ENCODE measurements at regions not wholly inside any gene's neighbourhood (a gene's known extent, or its start where the extent isn't known, plus 50 kb on each side); places are given as distances from the start of the nearest gene placed in this dataset.

GRCh38 chr5:1641560-1642166 lies 117.9 kb upstream of the LPCAT1 start:
- DNase-seq (ENCODE audit: low spot score), result peak; percentile 90
- peaks cover 12% of the 10 kb centered on the region for H3K27me3 ChIP-seq
- TF ChIP-seq, protein P1, sequence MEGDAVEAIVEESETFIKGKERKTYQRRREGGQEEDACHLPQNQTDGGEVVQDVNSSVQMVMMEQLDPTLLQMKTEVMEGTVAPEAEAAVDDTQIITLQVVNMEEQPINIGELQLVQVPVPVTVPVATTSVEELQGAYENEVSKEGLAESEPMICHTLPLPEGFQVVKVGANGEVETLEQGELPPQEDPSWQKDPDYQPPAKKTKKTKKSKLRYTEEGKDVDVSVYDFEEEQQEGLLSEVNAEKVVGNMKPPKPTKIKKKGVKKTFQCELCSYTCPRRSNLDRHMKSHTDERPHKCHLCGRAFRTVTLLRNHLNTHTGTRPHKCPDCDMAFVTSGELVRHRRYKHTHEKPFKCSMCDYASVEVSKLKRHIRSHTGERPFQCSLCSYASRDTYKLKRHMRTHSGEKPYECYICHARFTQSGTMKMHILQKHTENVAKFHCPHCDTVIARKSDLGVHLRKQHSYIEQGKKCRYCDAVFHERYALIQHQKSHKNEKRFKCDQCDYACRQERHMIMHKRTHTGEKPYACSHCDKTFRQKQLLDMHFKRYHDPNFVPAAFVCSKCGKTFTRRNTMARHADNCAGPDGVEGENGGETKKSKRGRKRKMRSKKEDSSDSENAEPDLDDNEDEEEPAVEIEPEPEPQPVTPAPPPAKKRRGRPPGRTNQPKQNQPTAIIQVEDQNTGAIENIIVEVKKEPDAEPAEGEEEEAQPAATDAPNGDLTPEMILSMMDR (IDR thresholded peaks at IDR 0.05; ENCODE audit: poor library complexity), result peak; percentile 93
- TF ChIP-seq EZH2phosphoT487 (IDR thresholded peaks at IDR 0.05; ENCODE audit: low read depth, severe bottlenecking, unreplicated experiment) (no peak), EZH2 (IDR thresholded peaks at IDR 0.05; ENCODE audit: borderline replicate concordance) (no peak)
- H3K79me2 ChIP-seq, result no peaks in the 10 kb centered on the region
- H3K4me3 ChIP-seq, result no peak overlapping the region
- H3K9me3 ChIP-seq (ENCODE audit: low read depth), result no peaks in the 10 kb centered on the region
- no peaks in the 10 kb centered on the region for H3K9me2 ChIP-seq (replicated peaks; ENCODE audit: insufficient read depth)
- no peaks in the 10 kb centered on the region for H3K4me1 ChIP-seq (ENCODE audit: insufficient read depth)
- WGBS (ENCODE audit: low lambda C conversion rate, missing lambda C conversion rate), result 6% methylated on average over 12 of the region's 12 CpGs
- no peak overlapping the region for H3K27ac ChIP-seq
- H3K36me3 ChIP-seq (replicated peaks; ENCODE audit: insufficient read depth, low read depth), result no peaks in the 10 kb centered on the region
- H4K20me1 ChIP-seq (ENCODE audit: insufficient read depth, poor library complexity, severe bottlenecking), result no peaks in the 10 kb centered on the region
- H2AFZ ChIP-seq, result no peak overlapping the region
- H3K4me2 ChIP-seq, result peak overlapping the region; percentile 34

DNA sequence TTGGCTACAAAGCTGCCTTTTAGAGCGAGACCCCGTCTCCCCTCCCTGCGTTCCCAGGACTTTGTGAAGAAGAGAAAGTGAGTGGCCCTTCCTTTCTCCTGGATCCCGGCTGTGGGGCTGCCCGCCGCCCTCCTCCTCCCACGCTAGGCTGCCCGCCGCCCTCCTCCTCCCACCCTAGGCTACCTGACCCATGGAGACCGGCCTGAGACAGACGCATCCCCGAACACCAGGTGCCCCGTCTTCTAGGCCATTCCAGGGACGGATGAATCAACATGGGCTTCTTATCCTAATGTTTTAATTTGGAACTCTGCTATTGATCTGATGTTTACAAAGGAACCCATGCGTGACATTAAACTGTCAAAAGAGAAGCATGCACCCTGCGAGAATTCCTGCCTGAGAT lies 117.3 kb upstream of the LPCAT1 start:
- no peak for DNase-seq (ENCODE audit: low spot score)
- Histone ChIP-seq H3K27ac (no peak overlapping the region), H3K9me3 (ENCODE audit: low read depth) (no peaks in the 10 kb centered on the region), H2AFZ (no peak overlapping the region), H3K79me2 (no peaks in the 10 kb centered on the region), H4K20me1 (ENCODE audit: insufficient read depth, poor library complexity, severe bottlenecking) (no peaks in the 10 kb centered on the region), H3K4me3 (no peak overlapping the region), H3K9me2 (replicated peaks; ENCODE audit: insufficient read depth) (no peaks in the 10 kb centered on the region), H3K36me3 (replicated peaks; ENCODE audit: insufficient read depth, low read depth) (no peaks in the 10 kb centered on the region), H3K4me1 (ENCODE audit: insufficient read depth) (no peaks in the 10 kb centered on the region), H3K27me3 (peaks cover 12% of the 10 kb centered on the region), H3K4me2 (peak overlapping the region; percentile 34)
- TF ChIP-seq EZH2 (IDR thresholded peaks at IDR 0.05; ENCODE audit: borderline replicate concordance), result no peak
- TF ChIP-seq, protein P1 (IDR thresholded peaks at IDR 0.05; ENCODE audit: poor library complexity), result no peak
- no peak for TF ChIP-seq EZH2phosphoT487 (IDR thresholded peaks at IDR 0.05; ENCODE audit: low read depth, severe bottlenecking, unreplicated experiment)
- WGBS (ENCODE audit: low lambda C conversion rate, missing lambda C conversion rate), result 77% methylated on average over 12 of the region's 16 CpGs

DNA sequence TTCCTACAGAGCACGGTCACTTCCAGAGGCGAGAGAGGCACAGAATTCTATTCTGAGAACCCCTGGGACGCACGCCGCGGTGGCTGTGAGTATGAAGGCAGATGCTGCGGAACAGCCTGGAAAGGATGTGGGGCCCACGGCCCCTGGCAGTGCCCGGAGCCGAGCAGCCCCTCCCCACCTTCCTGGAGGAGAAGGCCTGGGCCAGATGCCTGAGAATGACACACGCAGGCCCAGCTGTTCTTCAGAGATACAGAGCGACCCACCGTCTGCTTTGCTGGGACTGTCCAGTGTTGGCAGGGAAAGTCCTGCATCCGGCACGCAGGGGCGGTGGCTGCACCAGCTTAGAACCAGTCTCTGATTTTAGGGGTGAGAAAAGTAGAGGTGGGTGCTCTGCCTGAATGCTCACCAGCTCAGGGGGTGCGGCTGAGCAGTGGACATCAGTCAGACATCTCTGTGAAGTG lies 116.7 kb upstream of the LPCAT1 start:
- TF ChIP-seq, protein P1 (IDR thresholded peaks at IDR 0.05; ENCODE audit: poor library complexity), result no peak
- no peak for TF ChIP-seq EZH2phosphoT487 (IDR thresholded peaks at IDR 0.05; ENCODE audit: low read depth, severe bottlenecking, unreplicated experiment)
- TF ChIP-seq EZH2 (IDR thresholded peaks at IDR 0.05; ENCODE audit: borderline replicate concordance), result no peak
- no peak overlapping the region for H3K4me3 ChIP-seq
- H3K79me2 ChIP-seq, result no peaks in the 10 kb centered on the region
- peaks cover 12% of the 10 kb centered on the region for H3K27me3 ChIP-seq
- H3K36me3 ChIP-seq (replicated peaks; ENCODE audit: insufficient read depth, low read depth), result no peaks in the 10 kb centered on the region
- no peaks in the 10 kb centered on the region for H3K9me2 ChIP-seq (replicated peaks; ENCODE audit: insufficient read depth)
- H3K27ac ChIP-seq, result no peak overlapping the region
- no peak for DNase-seq (ENCODE audit: low spot score)
- WGBS (ENCODE audit: low lambda C conversion rate, missing lambda C conversion rate), result 83% methylated on average over 17 of the region's 17 CpGs
- no peaks in the 10 kb centered on the region for H3K4me1 ChIP-seq (ENCODE audit: insufficient read depth)
- H2AFZ ChIP-seq, result no peak overlapping the region
- H3K9me3 ChIP-seq (ENCODE audit: low read depth), result no peaks in the 10 kb centered on the region
- H4K20me1 ChIP-seq (ENCODE audit: insufficient read depth, poor library complexity, severe bottlenecking), result no peaks in the 10 kb centered on the region
- H3K4me2 ChIP-seq, result no peak overlapping the region
